GM12878 (cell line): ENCODE measurements at regions not wholly inside any gene's neighbourhood (a gene's known extent, or its start where the extent isn't known, plus 50 kb on each side); places are given as distances from the start of the nearest gene placed in this dataset.

ENCODE experiments used
- ATAC-seq: fragments of 200-7000 bp; cut with Tn5 transposase; 3 replicates; pipeline ENCODE4 v1.9.1; 2020; ENCODE audit warnings: mild to moderate bottlenecking, moderate library complexity
- BruUV-seq: library from RNA; stranded (reverse); fragments of 400-500 nt; replicated peaks from 2 replicates; lab custom pipeline; 2021; lab: Mats Ljungman, UMichigan
- CTCF ChIA-PET: fragments of 300-600 bp; sonication (Branson Sonifier 250); formaldehyde crosslinking; extraction: SDS; loops from one replicate; lab custom pipeline; 2021; ENCODE audit warnings: inconsistent platforms; lab: Yijun Ruan, JAX
- POLR2A ChIA-PET: fragments of 350-600 bp; formaldehyde crosslinking; extraction: SDS; loops from one replicate; lab custom pipeline; 2021; ENCODE audit warnings: inconsistent platforms; lab: Charles Lee
- RAD21 ChIA-PET: fragments of 300-600 bp; sonication (Branson Sonifier 250); formaldehyde crosslinking; loops from one replicate; lab custom pipeline; 2023; ENCODE audit warnings: antibody characterized with exemption; ENCODE audit not compliant: unreplicated experiment; lab: Charles Lee
- SMC1A ChIA-PET: fragments of 300-600 bp; sonication (Branson Sonifier 250); formaldehyde crosslinking; loops from one replicate; lab custom pipeline; 2023; ENCODE audit not compliant: unreplicated experiment, uncharacterized antibody; lab: Charles Lee
- DNase-seq: peaks from one replicate; pipeline ENCODE4 v3.0.0-alpha.2; 2011; ENCODE audit warnings: low read depth, low spot score
- FAIRE-seq: peaks from 3 replicates; lab custom pipeline; 2011; peaks lifted over from hg19 to GRCh38; lab: Jason Lieb, UNC
- H2AFZ ChIP-seq: 2 replicates; pipeline ENCODE4 v1.6.0; 2011; ENCODE audit warnings: low read depth, low read length, control low read depth; ENCODE audit not compliant: control insufficient read depth
- H3K27ac ChIP-seq: 2 replicates; pipeline ENCODE4 v1.5.1; 2011; ENCODE audit warnings: control low read depth; ENCODE audit not compliant: control insufficient read depth, insufficient read depth
- H3K27me3 ChIP-seq, 2 experiments: replicated peaks in 1 of 2; 2 replicates each; pipeline versions ENCODE4 v1.6.0 to v1.6.1; 2011; ENCODE audit warnings: low read length in 1 of 2; ENCODE audit not compliant: control insufficient read depth in 2 of 2, insufficient read depth in 2 of 2
- H3K36me3 ChIP-seq, 2 experiments: 2 replicates each; pipeline ENCODE4 v1.5.1; 2011; ENCODE audit warnings: low read length in 1 of 2; ENCODE audit not compliant: control insufficient read depth in 2 of 2, insufficient read depth in 2 of 2
- H3K4me1 ChIP-seq: 2 replicates; pipeline ENCODE4 v1.6.1; 2011; ENCODE audit warnings: mild to moderate bottlenecking, low read length, moderate library complexity, mixed read lengths; ENCODE audit not compliant: control insufficient read depth, insufficient read depth
- H3K4me2 ChIP-seq: 2 replicates; pipeline ENCODE4 v1.6.0; 2011; ENCODE audit warnings: control low read depth; ENCODE audit not compliant: control insufficient read depth, insufficient read depth
- H3K4me3 ChIP-seq: fragments of 200-600 bp; sonication (generic); 2 replicates; pipeline ENCODE4 v1.5.1; 2016
- H3K79me2 ChIP-seq: 2 replicates; pipeline ENCODE4 v1.6.0; 2011; ENCODE audit warnings: low read length; ENCODE audit not compliant: control insufficient read depth, insufficient read depth
- H3K9ac ChIP-seq: 2 replicates; pipeline ENCODE4 v1.8.0; 2011; ENCODE audit warnings: low read length, control low read depth, mixed read lengths; ENCODE audit not compliant: control insufficient read depth, insufficient read depth
- H3K9me3 ChIP-seq: replicated peaks from 3 replicates; pipeline ENCODE4 v1.5.1; 2011; ENCODE audit warnings: mild to moderate bottlenecking, low read length; ENCODE audit not compliant: control insufficient read depth, insufficient read depth
- H4K20me1 ChIP-seq: 2 replicates; pipeline ENCODE4 v1.6.0; 2011; ENCODE audit not compliant: control insufficient read depth, insufficient read depth
- ASH2L ChIP-seq: fragments of 300-600, 200-600 bp; sonication (generic); IDR thresholded peaks from 2 replicates; pipeline ENCODE4 v1.6.1; 2017; ENCODE audit warnings: low read depth, mild to moderate bottlenecking, borderline replicate concordance
- GABPA ChIP-seq: IDR thresholded peaks from 2 replicates; pipeline ENCODE4 v1.6.1; 2014; ENCODE audit warnings: antibody characterized with exemption, low read depth, mild to moderate bottlenecking, inconsistent platforms
- HDAC2 ChIP-seq: fragments of 200-600 bp; sonication (generic); IDR thresholded peaks from 2 replicates; pipeline ENCODE4 v1.6.1; 2017
- MXI1 ChIP-seq: fragments of 150-350 bp; IDR thresholded peaks from 2 replicates; pipeline ENCODE4 v1.6.1; 2011; ENCODE audit warnings: low read depth, mild to moderate bottlenecking, inconsistent platforms, low read length, improper control_type of control experiment
- MYC ChIP-seq: IDR thresholded peaks from 2 replicates; pipeline ENCODE4 v1.6.1; 2011; ENCODE audit warnings: mild to moderate bottlenecking, low read length, moderate library complexity, inconsistent platforms; ENCODE audit not compliant: insufficient read depth, insufficient replicate concordance, insufficient read length, severe bottlenecking
- NBN ChIP-seq: fragments of 450-650 bp; IDR thresholded peaks from 2 replicates; pipeline ENCODE4 v1.6.1; 2016
- POLR2AphosphoS2 ChIP-seq: IDR thresholded peaks from 2 replicates; pipeline ENCODE4 v1.6.1; 2011; ENCODE audit warnings: low read depth, mild to moderate bottlenecking, low read length, improper control_type of control experiment, moderate library complexity
- RELA ChIP-seq: fragments of 450-650 bp; IDR thresholded peaks from 2 replicates; pipeline ENCODE4 v1.8.0; 2014; ENCODE audit warnings: borderline replicate concordance; ENCODE audit not compliant: partially characterized antibody
- SMAD5 ChIP-seq: IDR thresholded peaks from 2 replicates; pipeline ENCODE4 v1.6.1; 2016; ENCODE audit warnings: antibody characterized with exemption, low read depth
- SRF ChIP-seq, 2 experiments: IDR thresholded peaks; 2 replicates each; pipeline ENCODE4 v1.6.1; 2011; ENCODE audit warnings: low read depth in 2 of 2, low read length in 2 of 2, mild to moderate bottlenecking in 1 of 2, moderate library complexity in 1 of 2
- SUPT20H ChIP-seq: IDR thresholded peaks from 2 replicates; pipeline ENCODE4 v1.6.1; 2011; ENCODE audit warnings: low read depth, mild to moderate bottlenecking, low read length, moderate library complexity, borderline replicate concordance; ENCODE audit not compliant: control insufficient read depth
- TBL1XR1 ChIP-seq: IDR thresholded peaks from 2 replicates; pipeline ENCODE4 v1.6.1; 2012; ENCODE audit warnings: low read depth, low read length, improper control_type of control experiment
- WGBS: methylation state at CpG from one replicate; pipeline ENCODE4 v1.1.6; 2016; ENCODE audit warnings: low lambda C conversion rate; ENCODE audit not compliant: insufficient replicate concordance, insufficient coverage; ENCODE audit errors: missing lambda C conversion rate; 5-methylcytosine and 5-hydroxymethylcytosine counted together
- in situ Hi-C: fragments of 300-500 bp; cut with MboI; formaldehyde crosslinking; loops from 9 replicates; pipeline ENCODE4 v1.14.3; 2018; ENCODE audit warnings: mixed read lengths
- intact Hi-C: fragments of 100-400 bp; cut with micrococcal nuclease; formaldehyde crosslinking; loops from one replicate; pipeline ENCODE4 v1.14.2; 2022; ENCODE audit not compliant: unreplicated experiment
- TF ChIP-seq, protein P1 (sequence below): IDR thresholded peaks from 2 replicates; pipeline ENCODE4 v1.6.1; 2012; ENCODE audit warnings: low read depth, low read length, improper control_type of control experiment

DNA sequence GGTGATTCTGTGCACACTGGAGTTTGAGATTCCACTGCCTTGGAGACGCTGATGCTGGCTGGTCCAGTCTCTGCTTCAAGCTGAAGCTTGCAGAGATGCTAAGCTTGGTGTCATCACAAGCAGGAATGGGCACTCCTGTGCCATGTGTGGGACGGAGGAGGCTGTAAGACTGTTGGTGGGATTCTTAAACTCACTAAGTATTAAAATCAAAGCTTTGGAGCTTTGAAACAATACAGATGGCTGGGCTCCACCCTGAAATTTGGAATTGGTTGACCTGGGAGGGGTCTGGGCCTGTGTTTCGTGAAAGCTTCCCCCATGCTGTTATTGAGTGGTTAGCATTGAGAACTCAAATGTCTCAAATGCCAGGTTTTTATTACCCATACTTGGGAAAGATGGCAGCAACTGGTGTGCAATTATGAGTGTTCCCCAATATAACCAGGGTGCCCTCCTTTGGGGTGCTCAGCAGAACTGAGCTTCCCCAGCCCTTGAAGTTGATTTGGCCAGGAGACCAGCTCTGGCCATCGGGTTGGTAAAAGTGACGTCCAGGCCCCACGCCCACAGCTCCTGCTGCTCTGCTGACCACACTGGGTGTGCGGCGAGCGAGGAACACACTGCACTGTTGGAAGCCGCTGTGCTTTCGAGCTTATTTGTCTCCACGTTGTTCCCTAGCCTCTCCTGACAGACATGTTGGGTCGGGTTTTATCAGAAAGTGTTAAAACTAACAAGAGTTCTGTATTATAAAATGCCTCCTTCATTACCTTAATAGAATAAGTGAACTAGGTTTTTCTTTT lies 377.7 kb downstream of the GLRX3 start:
- ATAC-seq (no peak), DNase-seq (no peak), FAIRE-seq (no peak)
- Histone ChIP-seq H3K4me3 (no peak overlapping the region), H3K4me2 (no peak overlapping the region), H3K27me3 (no peaks in the 10 kb centered on the region), H3K79me2 (no peaks in the 10 kb centered on the region), H3K27ac (no peak overlapping the region), H3K36me3 (no peaks in the 10 kb centered on the region), H2AFZ (no peak overlapping the region), H4K20me1 (no peaks in the 10 kb centered on the region), H3K9me3 (no peaks in the 10 kb centered on the region; the same call in 2 of the 3 replicates), H3K4me1 (no peaks in the 10 kb centered on the region), H3K9ac (no peak overlapping the region)
- in situ Hi-C loops: no loop called here
- ChIA-PET SMC1A (no interaction called here), RAD21 (no interaction called here), CTCF (no interaction called here), POLR2A (no interaction called here)
- no peak for TF ChIP-seq GABPA
- no peak for TF ChIP-seq MXI1
- TF ChIP-seq TBL1XR1: no peak
- no peak for TF ChIP-seq RELA
- TF ChIP-seq NBN: no peak
- TF ChIP-seq MYC: no peak
- no peak for TF ChIP-seq HDAC2
- no peak for TF ChIP-seq POLR2AphosphoS2
- no peak for TF ChIP-seq SUPT20H
- TF ChIP-seq, protein P1, sequence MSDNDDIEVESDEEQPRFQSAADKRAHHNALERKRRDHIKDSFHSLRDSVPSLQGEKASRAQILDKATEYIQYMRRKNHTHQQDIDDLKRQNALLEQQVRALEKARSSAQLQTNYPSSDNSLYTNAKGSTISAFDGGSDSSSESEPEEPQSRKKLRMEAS: no peak
- no peak for TF ChIP-seq SMAD5
- no peak for TF ChIP-seq SRF (IDR thresholded peaks at IDR 0.05; ENCODE audit: low read depth in 2 of 2, low read length in 2 of 2)
- no peak for TF ChIP-seq ASH2L
- no TSS peak for BruUV-seq
- intact Hi-C loops: no loop called here
- 16% methylated on average over 13 of the region's 13 CpGs for WGBS
